HFFc6 (cell line): ENCODE measurements at regions not wholly inside any gene's neighbourhood (a gene's known extent, or its start where the extent isn't known, plus 50 kb on each side); places are given as distances from the start of the nearest gene placed in this dataset.
A peak's percentile ranks its signal among the peaks of the same experiment; 100 is the strongest.

Experiments
- DNase-seq: peaks from one replicate; pipeline ENCODE4 v3.0.0-alpha.2; 2018
- H3K27ac Mint-ChIP-seq: 2 replicates; pipeline ENCODE4 v1.8.0; 2020; ENCODE audit warnings: mild to moderate bottlenecking, mixed read lengths
- H3K27me3 Mint-ChIP-seq: 2 replicates; pipeline ENCODE4 v1.8.0; 2021; ENCODE audit warnings: mild to moderate bottlenecking, moderate library complexity, mixed read lengths; ENCODE audit not compliant: insufficient read depth
- H3K36me3 Mint-ChIP-seq: 2 replicates; pipeline ENCODE4 v1.8.0; 2021; ENCODE audit warnings: low read depth, mixed read lengths
- H3K4me1 Mint-ChIP-seq: 2 replicates; pipeline ENCODE4 v1.8.0; 2020; ENCODE audit warnings: low read depth, mixed read lengths
- H3K4me3 Mint-ChIP-seq: 2 replicates; pipeline ENCODE4 v1.8.0; 2020; ENCODE audit warnings: mild to moderate bottlenecking, moderate library complexity, mixed read lengths
- H3K9me3 Mint-ChIP-seq: 2 replicates; pipeline ENCODE4 v1.8.0; 2020; ENCODE audit warnings: mild to moderate bottlenecking, mixed read lengths
- TF ChIP-seq, protein P1 (sequence below): fragments of 200-600 bp; sonication (generic); IDR thresholded peaks from 2 replicates; pipeline ENCODE4 v1.5.0; 2021; ENCODE audit warnings: antibody characterized with exemption, mild to moderate bottlenecking

DNA sequence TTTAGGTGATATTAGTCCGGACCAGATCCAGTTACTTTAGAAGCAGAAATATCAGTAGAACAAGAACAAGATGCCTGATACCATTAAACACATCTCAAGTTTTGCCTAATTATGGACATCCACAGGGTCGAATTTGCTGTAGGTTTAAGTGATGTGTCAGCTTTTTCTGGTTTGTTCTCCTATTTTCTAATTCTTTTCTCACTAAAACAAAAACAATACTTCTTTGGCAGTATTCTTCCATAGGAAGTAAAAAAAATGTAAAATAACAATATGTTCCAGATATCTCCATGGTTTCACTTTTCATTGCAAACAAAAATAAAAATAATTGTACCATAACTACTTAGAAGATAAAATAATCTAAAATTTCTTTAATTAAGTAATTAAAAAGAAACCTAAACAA, 265.7 kb downstream of the SHOX2 start:
- Mint-ChIP-seq H3K36me3 (no peaks in the 10 kb centered on the region), H3K27ac (no peak overlapping the region), H3K9me3 (no peaks in the 10 kb centered on the region), H3K27me3 (no peaks in the 10 kb centered on the region), H3K4me3 (no peak overlapping the region), H3K4me1 (peaks cover 27% of the 10 kb centered on the region)
- DNase-seq: no peak
- TF ChIP-seq, protein P1, sequence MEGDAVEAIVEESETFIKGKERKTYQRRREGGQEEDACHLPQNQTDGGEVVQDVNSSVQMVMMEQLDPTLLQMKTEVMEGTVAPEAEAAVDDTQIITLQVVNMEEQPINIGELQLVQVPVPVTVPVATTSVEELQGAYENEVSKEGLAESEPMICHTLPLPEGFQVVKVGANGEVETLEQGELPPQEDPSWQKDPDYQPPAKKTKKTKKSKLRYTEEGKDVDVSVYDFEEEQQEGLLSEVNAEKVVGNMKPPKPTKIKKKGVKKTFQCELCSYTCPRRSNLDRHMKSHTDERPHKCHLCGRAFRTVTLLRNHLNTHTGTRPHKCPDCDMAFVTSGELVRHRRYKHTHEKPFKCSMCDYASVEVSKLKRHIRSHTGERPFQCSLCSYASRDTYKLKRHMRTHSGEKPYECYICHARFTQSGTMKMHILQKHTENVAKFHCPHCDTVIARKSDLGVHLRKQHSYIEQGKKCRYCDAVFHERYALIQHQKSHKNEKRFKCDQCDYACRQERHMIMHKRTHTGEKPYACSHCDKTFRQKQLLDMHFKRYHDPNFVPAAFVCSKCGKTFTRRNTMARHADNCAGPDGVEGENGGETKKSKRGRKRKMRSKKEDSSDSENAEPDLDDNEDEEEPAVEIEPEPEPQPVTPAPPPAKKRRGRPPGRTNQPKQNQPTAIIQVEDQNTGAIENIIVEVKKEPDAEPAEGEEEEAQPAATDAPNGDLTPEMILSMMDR: no peak

DNA sequence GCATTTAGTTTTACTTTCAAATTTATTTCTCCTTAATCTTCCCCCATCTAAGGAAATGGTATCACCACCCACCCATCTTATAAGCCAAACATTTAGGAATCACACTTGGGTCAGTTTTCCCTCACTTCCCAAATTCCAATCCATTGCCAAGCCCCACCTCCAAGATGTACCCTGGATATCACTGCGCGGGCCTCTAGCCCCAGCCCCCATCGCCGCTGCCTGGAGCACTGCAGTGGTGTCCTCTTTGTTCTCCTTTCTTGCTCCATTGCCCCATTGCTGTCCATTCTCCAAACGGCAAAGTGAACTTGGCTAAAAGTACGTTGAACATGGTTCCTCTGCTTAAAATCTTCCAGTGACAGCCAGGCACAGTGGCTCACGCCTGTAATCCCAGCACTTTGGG, 267.8 kb downstream of the SHOX2 start:
- no peaks in the 10 kb centered on the region for H3K27me3 Mint-ChIP-seq
- H3K4me3 Mint-ChIP-seq: no peak overlapping the region
- H3K9me3 Mint-ChIP-seq: no peaks in the 10 kb centered on the region
- TF ChIP-seq, protein P1: no peak
- H3K36me3 Mint-ChIP-seq: no peaks in the 10 kb centered on the region
- peaks cover 42% of the 10 kb centered on the region for H3K4me1 Mint-ChIP-seq
- DNase-seq: no peak
- H3K27ac Mint-ChIP-seq: no peak overlapping the region

DNA sequence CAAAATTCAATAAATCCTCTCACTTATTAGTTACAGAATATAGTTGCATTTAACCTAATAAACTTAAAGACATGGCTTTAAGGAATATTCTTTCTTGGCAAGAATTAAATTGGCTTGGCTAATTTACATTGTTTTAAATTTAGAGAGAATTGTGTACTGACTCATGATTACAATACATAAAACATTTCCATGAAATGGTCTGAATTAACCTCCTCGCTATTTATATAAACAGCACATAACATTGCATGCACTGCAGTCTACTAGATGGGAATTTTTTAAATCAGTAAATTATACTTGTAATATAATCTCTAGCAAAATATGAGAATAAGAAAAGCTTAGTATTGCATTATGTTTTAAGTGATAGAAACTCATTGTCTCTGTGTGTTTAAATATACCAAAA, 268.9 kb downstream of the SHOX2 start:
- Mint-ChIP-seq H3K27me3 (no peaks in the 10 kb centered on the region), H3K27ac (no peak overlapping the region), H3K9me3 (no peaks in the 10 kb centered on the region), H3K4me1 (peaks cover 53% of the 10 kb centered on the region), H3K4me3 (no peak overlapping the region), H3K36me3 (no peaks in the 10 kb centered on the region)
- TF ChIP-seq, protein P1: no peak
- peak; percentile 25 for DNase-seq

DNA sequence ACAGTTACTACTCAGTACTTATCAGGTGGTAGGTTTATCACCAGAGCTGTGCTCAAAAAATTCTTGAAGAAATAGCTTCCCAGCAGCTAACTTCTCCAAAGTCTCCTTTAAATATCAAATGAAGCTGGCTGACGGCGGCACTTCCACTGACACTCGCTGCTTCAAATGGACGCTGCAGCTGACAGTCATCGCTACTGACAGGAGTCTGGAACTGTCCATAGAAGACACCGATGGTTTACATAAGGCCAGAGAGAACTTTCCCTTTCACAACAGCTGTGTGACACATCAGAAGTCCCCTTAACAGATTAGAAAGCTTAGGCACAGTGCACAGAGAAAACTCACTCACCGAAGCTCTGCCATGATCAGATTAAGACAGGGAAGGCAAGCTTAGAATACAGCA, 270.2 kb downstream of the SHOX2 start:
- H3K4me1 Mint-ChIP-seq: peaks cover 57% of the 10 kb centered on the region
- H3K4me3 Mint-ChIP-seq: no peak overlapping the region
- no peak for DNase-seq
- TF ChIP-seq, protein P1: no peak
- no peaks in the 10 kb centered on the region for H3K9me3 Mint-ChIP-seq
- no peaks in the 10 kb centered on the region for H3K36me3 Mint-ChIP-seq
- no peaks in the 10 kb centered on the region for H3K27me3 Mint-ChIP-seq
- no peak overlapping the region for H3K27ac Mint-ChIP-seq

DNA sequence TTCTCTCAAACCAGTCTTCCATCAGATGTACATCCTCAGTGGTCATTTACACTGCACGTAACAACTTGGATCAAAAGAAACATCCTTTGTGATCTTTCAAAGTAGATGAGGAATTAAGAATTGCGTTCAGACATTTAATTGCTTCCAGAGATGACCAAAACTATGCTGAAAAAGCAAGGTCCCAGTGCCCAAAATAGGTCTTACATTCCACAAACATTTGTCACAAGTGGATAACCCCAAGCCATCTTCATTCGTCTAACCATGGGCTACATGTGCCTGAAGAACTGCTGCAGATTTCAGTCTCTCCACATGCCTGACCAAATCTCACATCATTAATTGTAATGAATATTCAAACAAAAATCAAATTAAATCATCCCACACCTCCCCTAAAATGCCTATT, 273.6 kb downstream of the SHOX2 start:
- peaks cover 47% of the 10 kb centered on the region for H3K4me1 Mint-ChIP-seq
- H3K9me3 Mint-ChIP-seq: peaks cover 15% of the 10 kb centered on the region
- H3K27ac Mint-ChIP-seq: peak overlapping the region; percentile 60
- H3K27me3 Mint-ChIP-seq: no peaks in the 10 kb centered on the region
- peak; percentile 69 for DNase-seq
- H3K36me3 Mint-ChIP-seq: peaks cover 13% of the 10 kb centered on the region
- H3K4me3 Mint-ChIP-seq: peak overlapping the region; percentile 38
- TF ChIP-seq, protein P1: no peak
